Urothelium cell line (cell line): ENCODE measurements at regions not wholly inside any gene's neighbourhood (a gene's known extent, or its start where the extent isn't known, plus 50 kb on each side); places are given as distances from the start of the nearest gene placed in this dataset.

Source experiments
- DNase-seq: peaks from one replicate; pipeline ENCODE4 v3.0.0; 2011; ENCODE audit warnings: low spot score, mixed read lengths
- FAIRE-seq: peaks from 2 replicates; lab custom pipeline; 2011; peaks lifted over from hg19 to GRCh38; lab: Jason Lieb, UNC

DNA sequence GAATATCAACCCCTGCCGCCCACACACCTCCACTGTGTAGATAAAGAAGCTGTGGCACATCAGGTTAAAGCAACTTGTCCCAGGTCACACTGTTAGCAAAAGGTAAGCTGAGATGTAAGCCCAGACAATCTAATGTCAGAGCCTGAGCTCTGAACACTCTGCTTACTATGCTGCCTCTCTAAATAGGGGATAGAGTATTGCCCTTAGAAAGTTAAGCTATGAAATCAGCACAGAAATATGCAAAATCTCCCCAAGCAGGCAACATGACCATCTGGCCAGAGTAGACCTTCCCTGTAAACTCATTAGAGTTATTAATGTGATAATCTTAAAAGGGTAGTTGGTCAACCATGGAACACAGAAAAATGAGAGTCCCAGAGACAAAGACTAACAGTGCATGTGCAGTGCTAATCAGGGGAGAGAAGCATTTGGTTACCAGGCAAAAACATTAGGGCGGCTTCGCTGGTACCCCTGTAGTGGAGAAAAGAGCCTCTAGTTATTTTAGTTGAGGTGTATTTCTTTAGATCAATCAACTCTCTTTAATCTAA, 171.0 kb downstream of the BTG1 start:
- FAIRE-seq (no peak), DNase-seq (no peak)

DNA sequence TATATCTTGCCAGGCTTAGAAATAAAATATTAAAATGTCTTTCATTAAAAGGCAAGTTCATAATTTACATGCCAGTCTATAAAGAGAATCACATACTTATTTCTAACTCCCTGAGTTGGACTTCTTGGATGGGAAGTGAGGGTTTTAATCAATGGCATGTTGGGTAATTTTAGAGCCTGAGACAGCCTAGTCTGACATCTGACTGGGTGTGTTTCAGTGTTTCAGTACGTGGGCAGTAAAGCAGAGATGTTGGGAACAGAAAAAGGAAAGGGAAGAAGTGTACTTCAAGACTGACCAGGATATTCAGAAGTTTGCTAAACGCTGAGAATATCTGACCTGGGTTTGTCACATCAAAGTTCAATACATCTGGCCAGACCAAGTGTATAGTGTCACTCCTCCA, 171.8 kb downstream of the BTG1 start:
- FAIRE-seq (no peak), DNase-seq (no peak)

DNA sequence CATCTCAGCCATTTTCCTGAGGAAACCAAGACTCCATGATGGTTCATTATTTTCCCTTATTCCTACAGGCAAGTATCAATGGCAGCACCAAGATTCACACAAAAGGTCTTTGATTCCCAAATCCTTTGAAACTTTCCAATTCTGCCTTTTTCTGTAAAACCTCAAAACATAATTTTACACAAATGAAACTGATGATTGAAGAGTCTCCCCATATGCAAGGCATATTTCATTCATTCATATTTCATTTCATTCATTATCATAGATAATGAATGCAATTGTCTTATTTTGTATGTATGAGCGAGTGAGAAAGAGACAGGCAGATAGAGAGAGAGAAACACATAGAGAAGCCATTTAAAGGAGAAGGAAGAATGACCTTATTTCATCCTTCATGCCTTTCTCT, 172.8 kb downstream of the BTG1 start:
- FAIRE-seq (no peak), DNase-seq (no peak)

DNA sequence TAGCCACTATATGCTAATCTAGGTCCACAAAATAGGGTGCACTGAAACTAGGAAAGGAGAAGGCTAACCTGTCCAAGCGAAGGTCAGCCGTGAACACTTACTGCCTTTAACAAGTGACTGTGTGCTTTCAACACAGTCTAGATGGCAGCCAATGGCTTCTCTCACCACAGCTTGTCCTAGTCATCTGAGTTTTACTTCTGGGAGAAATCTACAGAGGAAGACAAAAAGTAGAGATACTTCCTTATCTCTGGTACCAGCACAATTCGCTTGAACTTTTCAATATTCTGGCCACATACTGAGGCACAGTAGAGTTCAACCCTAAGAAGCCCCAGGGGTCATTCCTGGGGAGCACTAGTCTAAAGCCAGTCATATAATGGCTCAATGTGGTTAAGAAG, 176.9 kb downstream of the BTG1 start:
- FAIRE-seq: no peak

DNA sequence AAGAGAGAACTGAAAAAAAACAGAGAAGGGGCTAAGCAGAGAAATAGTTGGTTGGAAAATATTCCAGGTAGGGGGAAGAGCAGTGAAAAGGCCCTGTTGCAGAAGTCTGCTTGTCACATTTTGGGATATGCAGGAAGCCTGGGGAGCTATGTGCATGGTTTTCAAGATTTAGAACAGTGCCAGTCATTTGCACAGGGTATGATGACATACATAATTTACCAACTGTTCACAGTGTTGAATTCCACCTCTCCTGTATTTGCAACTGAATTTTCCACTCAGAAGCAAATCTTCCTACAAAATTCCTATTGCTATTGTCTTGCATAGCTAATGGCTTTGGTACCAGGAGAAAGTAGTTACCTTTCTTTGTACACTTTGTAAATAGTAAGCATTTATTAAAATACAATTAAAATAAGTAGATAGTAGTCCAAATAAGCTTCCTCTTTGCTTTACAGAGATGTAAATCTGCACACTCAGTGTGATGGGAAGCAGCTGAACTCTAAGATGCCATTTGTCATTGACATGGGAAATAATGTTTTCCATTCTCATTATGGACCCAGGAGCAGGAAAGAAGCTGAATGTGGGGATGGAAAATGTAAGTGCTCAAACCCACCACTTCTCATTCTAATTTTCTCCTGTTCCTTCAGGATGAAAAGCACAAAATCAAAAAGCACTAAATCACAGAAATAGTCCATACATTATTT, 177.4 kb downstream of the BTG1 start:
- DNase-seq: no peak
- FAIRE-seq: no peak

More for the DNA sequence above, 176.9 kb downstream of the BTG1 start:
- DNase-seq: no peak

DNA sequence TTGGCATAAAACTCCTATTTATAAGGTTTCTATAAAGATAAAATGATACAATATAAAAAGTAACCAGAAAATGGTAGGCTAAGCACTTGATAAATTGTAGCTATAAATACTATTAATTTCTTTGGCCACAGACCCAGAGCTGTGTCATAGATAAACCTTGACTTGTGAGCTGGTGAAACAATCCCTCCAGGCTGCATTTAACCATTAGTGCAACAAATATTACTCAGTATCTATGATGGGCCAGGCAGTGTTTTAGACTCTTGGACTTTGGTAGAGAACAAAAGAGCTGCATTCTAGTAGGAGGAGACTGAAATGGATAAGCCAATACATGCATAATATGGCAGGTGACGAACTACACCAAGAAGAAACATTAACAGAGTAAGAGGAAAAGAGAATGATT, 178.1 kb downstream of the BTG1 start:
- DNase-seq (no peak), FAIRE-seq (no peak)

DNA sequence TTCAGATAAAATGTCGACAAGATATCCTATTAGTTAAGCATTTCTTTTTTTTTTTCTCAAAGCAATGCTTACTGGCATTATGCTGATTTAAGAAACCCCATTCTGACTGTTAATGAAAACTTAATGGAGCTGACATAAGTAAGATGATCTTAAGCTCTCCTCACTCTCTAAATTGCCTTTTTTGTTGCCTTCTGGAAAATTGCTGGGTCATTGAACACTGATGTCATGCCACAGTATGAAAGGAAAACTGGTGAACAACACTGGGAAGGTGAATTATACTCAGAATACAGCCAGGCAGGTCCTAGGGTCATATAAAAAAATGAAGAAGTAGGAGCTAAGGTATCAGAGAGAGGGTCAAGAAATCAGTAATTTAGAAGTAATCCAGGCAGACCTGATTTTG, 179.9 kb downstream of the BTG1 start:
- no peak for FAIRE-seq
- DNase-seq: no peak

DNA sequence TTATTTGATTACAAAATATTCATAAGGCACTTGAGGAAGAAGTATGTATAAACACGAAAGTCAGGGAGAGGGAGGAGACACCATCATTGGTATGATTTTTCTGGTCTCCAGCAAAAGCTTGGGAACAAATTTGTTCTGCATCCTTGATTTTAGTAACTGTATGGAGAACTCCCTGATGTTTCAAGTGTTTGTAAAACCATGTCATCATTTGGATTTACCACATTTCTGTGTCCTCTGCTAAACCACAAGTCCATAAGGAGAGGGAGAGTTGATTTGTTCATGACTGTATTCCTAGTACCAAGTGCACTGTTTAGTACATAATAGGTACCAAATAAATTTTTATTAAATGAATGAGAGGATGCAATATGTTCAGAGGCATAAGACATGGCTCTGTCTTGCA, 181.1 kb downstream of the BTG1 start:
- DNase-seq: no peak
- no peak for FAIRE-seq

DNA sequence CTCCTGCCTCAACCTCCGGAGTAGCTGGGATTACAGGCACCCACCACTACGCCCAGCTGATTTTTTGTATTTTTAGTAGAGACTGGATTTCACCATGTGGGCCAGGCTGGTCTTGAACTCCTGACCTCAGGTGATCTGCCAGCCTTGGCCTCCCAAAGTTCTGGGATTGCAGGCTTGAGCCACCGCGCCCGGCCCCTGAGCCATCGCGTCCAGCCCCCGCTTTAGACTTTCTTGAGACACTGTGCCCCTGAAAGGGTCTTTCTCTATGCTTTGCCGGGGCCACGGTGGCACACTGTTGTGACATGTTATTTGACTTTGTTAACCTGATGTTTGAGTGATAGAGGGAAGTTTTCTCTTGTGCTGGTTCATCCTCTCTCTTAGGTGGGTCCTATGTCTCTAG, 186.4 kb downstream of the BTG1 start:
- FAIRE-seq (no peak), DNase-seq (no peak)

DNA sequence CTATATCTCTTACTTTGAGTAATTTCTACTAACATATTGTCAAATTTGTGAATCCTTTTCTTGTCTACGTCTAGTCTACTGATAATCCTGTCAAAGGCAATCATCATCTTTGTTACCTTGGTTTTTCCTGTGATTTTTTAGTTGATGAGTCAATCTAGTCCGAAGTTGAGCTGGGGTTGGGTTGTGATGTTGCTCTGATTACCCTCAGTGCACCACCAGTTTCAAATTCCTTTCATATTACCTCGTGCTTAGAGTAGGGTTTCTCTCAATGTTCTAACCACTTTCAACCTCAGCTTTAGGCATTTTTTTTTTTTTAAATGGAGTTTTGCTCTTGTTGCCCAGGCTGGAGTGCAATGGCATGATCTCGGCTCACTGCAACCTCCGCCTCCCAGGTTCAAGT, 186.8 kb downstream of the BTG1 start:
- DNase-seq: peak; percentile 27
- no peak for FAIRE-seq

DNA sequence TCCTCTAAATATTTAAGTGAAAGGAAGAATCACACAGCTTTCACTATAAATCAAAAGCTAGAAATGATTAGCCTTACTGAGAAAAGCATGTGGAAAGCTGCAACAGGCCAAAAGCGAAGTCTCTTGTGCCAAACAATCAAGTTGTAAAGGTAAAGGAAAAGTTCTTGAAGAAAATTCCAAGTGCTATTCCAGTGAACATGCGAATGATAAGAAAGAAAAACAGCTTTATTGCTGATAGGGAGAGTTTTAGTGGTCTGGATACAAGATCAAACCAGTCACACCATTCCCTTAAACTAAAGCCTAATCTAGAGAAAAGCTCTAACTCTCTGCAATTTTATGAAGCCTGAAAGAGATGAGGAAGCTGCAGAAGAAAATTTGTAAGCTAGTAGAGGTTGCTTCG, 190.9 kb downstream of the BTG1 start:
- DNase-seq (no peak), FAIRE-seq (no peak)

DNA sequence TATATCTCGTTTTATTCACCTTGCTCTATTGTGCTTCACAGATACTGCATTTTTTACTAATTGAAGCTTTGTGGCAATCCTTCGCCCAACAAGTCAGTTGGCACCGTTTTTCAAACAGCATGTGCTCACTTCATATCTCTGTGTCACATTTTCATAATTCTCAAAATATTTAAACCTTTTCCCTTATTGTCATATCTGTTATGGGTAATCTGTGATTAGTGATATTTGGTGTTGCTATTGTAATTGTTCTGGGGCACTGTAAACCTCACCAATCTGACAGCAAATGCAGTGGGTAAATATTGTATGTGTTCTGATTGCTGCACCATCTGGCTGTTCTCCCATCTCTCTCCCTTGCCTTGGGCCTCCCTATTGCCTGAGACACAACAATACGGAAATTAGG, 191.3 kb downstream of the BTG1 start:
- FAIRE-seq: no peak
- DNase-seq: no peak

DNA sequence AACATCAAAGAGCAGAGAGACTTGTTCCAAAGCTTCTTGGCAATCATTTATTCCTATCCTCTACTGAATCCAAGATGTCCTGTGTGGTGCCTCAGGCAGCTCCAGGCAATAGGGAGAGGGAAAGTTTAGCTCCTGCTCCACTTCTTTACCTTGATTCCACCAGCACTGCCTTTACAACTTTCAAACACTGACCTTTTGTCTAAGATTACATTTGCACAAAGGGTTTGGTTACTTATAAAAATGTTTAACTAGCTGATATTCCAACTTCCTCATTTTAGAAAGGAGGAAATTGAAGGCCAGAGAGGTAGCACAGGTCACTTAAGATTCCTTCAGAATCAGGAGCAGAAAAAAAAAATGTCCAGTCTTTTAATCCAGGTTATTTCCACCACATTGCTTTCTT, 192.7 kb downstream of the BTG1 start:
- DNase-seq (no peak), FAIRE-seq (no peak)

DNA sequence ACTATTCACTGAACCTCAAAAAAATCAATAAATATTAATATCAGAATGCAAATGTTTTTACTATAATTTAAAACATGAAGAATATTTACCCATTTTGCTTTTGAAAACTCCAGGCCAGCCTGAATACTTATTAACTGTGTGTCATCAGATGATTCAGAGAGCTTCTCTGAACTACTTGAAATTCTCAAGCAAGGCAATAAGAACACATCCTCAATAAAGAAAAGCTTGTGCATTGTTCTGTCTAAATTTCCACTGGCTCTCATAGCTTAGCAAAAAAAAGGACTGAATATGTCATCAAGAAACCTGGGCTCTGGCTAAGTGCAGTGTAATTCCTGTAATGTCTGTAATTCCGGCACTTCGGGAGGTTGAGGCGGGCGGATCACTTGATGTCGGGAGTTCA, 194.1 kb downstream of the BTG1 start:
- no peak for FAIRE-seq

DNA sequence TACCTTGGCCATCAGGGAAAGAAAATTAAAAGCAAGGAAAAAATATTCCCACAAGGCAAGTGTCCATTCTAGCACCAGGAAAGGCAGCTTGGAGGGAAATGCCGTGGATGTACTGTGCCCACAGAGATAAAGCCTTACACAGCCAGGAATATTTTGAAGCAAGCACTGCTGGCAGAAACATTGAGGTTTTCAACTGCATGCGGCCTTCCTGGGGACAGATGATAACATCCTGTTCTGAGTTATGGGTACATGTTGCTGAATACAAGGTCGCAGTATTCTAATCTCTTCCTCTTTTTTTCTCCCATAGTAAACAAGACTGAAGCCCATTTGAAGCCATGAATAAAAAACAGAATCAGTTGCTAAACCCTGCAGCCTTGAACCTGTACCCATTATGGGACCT, 197.1 kb downstream of the BTG1 start:
- FAIRE-seq (no peak), DNase-seq (no peak)

More for the DNA sequence above, 194.1 kb downstream of the BTG1 start:
- no peak for DNase-seq

DNA sequence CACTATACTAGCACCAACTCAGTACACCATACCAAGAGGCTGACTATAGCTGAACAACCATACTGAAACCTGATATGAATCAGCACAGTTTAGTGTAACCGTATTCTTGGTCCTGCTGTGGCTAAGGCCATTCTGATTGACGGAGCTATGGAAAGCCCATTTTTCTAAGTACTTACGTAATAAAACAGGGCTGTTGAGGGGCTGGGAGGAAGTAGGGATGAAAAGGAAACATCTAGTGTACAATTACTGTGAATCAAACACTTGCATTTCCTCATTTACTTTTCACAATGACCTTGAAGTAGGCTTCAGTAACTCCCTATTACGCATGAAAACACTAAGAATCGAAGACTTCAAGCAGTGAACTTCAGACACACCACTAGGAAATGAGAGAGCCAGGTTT, 198.2 kb downstream of the BTG1 start:
- DNase-seq (no peak), FAIRE-seq (no peak)

DNA sequence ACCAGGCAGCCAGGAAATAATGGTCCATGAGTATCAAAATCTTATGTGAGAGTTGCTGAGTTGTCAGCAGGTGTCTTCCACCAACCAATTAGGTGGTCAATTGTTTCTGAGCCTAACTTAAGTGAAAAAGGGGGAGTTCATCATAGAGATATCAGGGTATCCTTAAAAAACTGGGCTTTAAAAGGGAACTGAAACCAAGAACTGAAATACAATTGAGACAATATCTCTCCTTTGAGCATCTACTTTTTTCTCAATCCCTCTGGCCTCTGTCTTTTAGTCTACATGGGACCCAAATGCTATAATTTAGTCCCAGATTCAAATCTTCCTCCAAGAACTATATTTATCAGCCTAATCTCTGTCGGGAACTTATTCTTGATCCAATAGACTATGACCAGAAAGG, 201.0 kb downstream of the BTG1 start:
- no peak for DNase-seq

DNA sequence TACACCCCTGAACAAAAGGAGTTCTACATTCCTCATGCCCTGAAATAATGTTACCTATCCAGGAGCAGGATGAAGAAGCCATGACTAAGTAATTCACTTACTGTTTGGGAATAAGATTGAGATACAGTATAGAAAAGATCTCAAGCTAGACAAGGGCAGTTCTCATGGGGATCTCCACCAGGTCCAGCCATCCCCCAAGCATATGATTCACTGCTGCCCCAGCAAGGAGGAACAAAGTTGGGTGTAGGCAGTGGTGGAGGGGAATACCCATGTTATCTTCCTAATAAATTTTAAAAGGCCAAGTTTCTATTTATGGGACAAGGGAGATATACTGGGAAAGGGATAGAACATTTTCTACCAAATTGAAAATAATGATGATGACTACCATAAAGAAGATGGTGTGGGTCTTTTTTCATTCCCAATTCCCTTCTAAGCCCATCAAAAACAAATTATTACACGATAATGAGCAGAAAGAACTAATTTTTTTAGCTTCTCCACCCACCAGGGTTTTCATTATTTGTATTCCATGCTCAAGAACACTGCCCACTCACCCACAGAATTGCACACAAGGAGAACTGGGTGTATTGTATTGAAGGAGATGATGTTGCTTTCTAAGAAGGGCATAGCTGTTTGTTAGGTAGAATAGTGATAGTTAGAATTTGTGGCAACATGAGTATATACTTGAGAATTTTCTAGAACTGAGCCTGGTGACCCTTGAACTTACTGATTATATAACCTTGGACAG, 204.6 kb downstream of the BTG1 start:
- no peak for FAIRE-seq
- no peak for DNase-seq

More for the DNA sequence above, 201.0 kb downstream of the BTG1 start:
- FAIRE-seq: no peak

DNA sequence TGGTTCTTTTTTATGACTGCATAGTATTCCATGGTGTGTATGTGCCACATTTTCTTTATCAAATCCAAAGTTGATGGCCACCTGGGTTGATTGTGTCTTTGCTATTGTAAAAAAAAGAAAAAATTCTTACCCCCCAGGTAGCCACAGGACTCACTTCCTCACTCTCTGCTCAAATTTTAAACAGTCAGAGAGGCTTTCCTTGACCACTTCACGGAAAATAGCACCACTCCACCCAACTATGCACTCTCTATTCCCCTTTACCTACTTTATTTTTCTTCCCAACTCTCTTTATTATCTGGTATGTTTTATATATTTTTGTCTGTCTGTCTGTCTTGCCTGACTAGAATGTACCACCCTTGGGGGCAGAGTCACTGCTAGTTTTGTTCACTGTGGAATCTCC, 205.3 kb downstream of the BTG1 start:
- FAIRE-seq (no peak), DNase-seq (no peak)

DNA sequence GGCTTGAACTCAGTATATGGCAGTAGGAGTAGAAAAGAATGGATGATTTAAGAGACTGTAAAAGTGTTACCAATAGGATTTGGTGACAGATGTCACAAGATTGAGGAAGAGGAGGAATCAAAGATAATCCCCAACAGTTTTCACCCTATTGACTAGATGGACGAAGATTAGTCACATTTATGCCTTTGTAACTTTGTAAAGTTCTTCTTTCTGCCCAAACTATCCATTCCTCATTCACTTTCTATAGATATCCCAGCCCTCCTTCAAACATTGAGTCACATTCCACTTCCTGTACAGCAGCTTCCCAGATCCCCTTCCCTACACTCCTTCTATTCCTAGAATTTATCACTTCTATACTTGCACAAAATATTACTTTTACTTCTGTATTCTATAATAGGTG, 207.9 kb downstream of the BTG1 start:
- no peak for FAIRE-seq
- DNase-seq: no peak

DNA sequence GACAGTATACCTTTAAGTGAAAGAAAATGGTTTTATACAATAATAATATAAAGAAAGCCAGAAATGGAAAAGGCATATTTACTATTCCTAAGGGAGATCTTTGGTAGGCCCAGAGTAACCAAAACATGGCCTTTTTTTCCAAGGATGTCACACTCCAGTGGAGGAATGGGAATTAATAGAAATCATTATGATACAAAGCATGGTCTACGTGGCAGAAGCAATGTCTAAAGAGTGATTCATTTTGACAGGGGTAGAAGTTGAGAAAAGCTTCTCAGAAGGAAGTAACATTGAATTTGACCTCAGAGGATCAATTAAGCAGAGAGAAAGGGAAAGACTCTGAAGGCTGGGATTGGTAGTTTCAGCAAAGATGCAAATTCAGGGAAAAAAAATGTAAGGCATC, 208.6 kb downstream of the BTG1 start:
- FAIRE-seq (no peak), DNase-seq (no peak)

DNA sequence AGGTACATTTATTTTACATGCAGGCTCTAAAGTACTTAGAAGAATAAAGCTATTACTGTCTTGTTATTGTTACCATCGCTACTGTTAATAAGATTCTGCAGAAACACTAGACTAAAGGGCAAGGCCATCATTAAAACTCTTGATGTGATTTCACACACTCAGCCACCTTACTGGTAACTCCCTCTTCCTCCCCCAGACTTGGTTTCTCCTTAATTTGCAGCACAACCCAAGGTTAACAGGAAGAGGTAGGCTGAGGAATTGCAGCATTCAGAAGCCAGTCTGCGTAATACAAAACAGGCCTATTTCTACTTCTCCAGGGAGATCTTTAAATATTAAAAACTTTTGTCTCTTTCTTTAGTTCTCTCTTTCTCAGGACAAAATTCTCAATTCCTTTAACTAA, 210.3 kb downstream of the BTG1 start:
- no peak for DNase-seq
- FAIRE-seq: no peak
